ENCODE measurements at regions not wholly inside any gene's neighbourhood (a gene's known extent, or its start where the extent isn't known, plus 50 kb on each side); places are given as distances from the start of the nearest gene placed in this dataset.

DNA sequence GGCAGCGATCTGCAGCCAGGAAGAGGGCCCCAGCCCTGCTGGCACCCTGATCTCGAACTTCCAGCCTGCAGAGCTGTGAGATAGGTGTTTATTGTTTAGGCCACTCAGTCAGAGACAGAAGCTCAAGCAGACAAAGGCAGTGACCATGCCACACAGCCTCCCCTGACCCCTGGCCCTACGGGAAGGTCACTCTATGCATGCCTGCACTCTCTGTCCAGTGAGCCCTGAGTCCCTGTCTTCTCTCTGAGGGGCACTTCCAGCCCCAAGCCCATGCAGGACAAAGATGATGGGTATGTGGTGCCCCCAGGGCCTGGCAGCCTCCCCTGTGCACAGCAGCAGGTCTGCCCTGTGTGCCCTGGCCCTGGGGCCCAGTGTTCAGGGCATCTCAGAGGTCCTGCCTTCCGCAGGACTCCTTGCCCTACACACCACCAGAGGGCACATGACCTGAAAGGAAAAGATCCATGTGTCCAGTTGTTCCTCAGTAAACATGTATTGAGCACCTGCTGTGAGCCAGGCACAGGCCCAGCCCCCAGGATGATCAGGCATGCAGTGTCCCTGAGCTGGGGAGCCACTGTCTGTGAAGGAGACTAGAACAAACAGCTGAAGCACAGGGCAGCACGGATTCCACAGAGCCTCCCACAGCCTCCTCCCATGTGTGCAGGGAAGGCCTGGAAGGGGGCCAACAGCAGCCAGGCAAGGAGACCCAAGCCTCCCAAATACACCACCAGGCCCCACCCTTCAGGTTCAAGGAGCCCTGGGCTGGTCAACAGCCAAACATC, 109.3 kb downstream of the ATPSCKMT start:
- Histone ChIP-seq H3K4me1 (ENCODE audit: control insufficient read depth in 1 of 2, insufficient read depth in 2 of 2, low read length in 2 of 2) (no peaks in the 10 kb centered on the region), H3K9me3 (replicated peaks in 1 of 2; ENCODE audit: control insufficient read depth in 1 of 2, insufficient read depth in 1 of 2, low read length in 2 of 2) (no peaks in the 10 kb centered on the region), H3K4me2 (replicated peaks; ENCODE audit: extremely low read depth, low read length, poor library complexity, severe bottlenecking) (no peak overlapping the region), H3K27me3 (ENCODE audit: control insufficient read depth in 2 of 2, insufficient read depth in 2 of 2, low read length in 2 of 2) (no peaks in the 10 kb centered on the region), H2AFZ (ENCODE audit: insufficient read depth, low read depth, low read length, poor library complexity, severe bottlenecking) (no peak overlapping the region), H3K27ac (ENCODE audit: low read depth in 1 of 2, low read length in 2 of 2) (no peak overlapping the region), H3K9ac (ENCODE audit: insufficient read depth, low read length, poor library complexity, severe bottlenecking) (no peak overlapping the region), H3K36me3 (replicated peaks in 1 of 2; ENCODE audit: control insufficient read depth in 1 of 2, insufficient read depth in 2 of 2, low read length in 2 of 2) (no peaks in the 10 kb centered on the region), H4K20me1 (ENCODE audit: insufficient read depth, low read length) (no peaks in the 10 kb centered on the region), H3K79me2 (ENCODE audit: insufficient read depth, low read length) (no peaks in the 10 kb centered on the region), H3K4me3 (replicated peaks in 1 of 3; ENCODE audit: low read depth in 2 of 3, low read length in 3 of 3) (no peak overlapping the region)
- H3K4me3 Mint-ChIP-seq, result no peak overlapping the region
- intact Hi-C loops (cut with micrococcal nuclease), result no loop called here
- TF ChIP-seq CTCF (IDR thresholded peaks at IDR 0.05), result peak; percentile 13
- H3K27ac Mint-ChIP-seq, result no peak overlapping the region
- WGBS (ENCODE audit: insufficient coverage), result 75% methylated on average over 3 of the region's 5 CpGs
- no peaks in the 10 kb centered on the region for H3K36me3 Mint-ChIP-seq
- H3K4me1 Mint-ChIP-seq, result no peaks in the 10 kb centered on the region
- H3K27me3 Mint-ChIP-seq (ENCODE audit: low read depth in 3 of 3), result peaks cover 1 to 6% (median 5%) of the 10 kb centered on the region in 3 donors
- no peak for DNase-seq
- H3K9me3 Mint-ChIP-seq, result peaks cover 0 to 6% (median 2%) of the 10 kb centered on the region in 7 donors

GRCh38 chr5:10138395-10139057, 111.2 kb downstream of the ATPSCKMT start:
- Histone ChIP-seq H2AFZ (ENCODE audit: insufficient read depth, low read depth, low read length, poor library complexity, severe bottlenecking) (no peak overlapping the region), H4K20me1 (ENCODE audit: insufficient read depth, low read length) (no peaks in the 10 kb centered on the region), H3K36me3 (replicated peaks in 1 of 2; ENCODE audit: control insufficient read depth in 1 of 2, insufficient read depth in 2 of 2, low read length in 2 of 2) (no peaks in the 10 kb centered on the region), H3K27ac (ENCODE audit: low read depth in 1 of 2, low read length in 2 of 2) (no peak overlapping the region), H3K9ac (ENCODE audit: insufficient read depth, low read length, poor library complexity, severe bottlenecking) (no peak overlapping the region), H3K4me2 (replicated peaks; ENCODE audit: extremely low read depth, low read length, poor library complexity, severe bottlenecking) (no peak overlapping the region), H3K9me3 (replicated peaks in 1 of 2; ENCODE audit: control insufficient read depth in 1 of 2, insufficient read depth in 1 of 2, low read length in 2 of 2) (no peaks in the 10 kb centered on the region), H3K27me3 (ENCODE audit: control insufficient read depth in 2 of 2, insufficient read depth in 2 of 2, low read length in 2 of 2) (no peaks in the 10 kb centered on the region), H3K4me1 (ENCODE audit: control insufficient read depth in 1 of 2, insufficient read depth in 2 of 2, low read length in 2 of 2) (no peaks in the 10 kb centered on the region), H3K79me2 (ENCODE audit: insufficient read depth, low read length) (no peaks in the 10 kb centered on the region), H3K4me3 (replicated peaks in 1 of 3; ENCODE audit: low read depth in 2 of 3, low read length in 3 of 3) (no peak overlapping the region)
- WGBS (ENCODE audit: insufficient coverage), result 92% methylated on average over 18 of the region's 18 CpGs
- DNase-seq, result no peak
- intact Hi-C loops (cut with micrococcal nuclease), result no loop called here
- peaks cover 0 to 6% (median 2%) of the 10 kb centered on the region in 7 donors for H3K9me3 Mint-ChIP-seq
- no peaks in the 10 kb centered on the region for H3K36me3 Mint-ChIP-seq
- H3K27ac Mint-ChIP-seq, result no peak overlapping the region
- no peak for TF ChIP-seq CTCF (IDR thresholded peaks at IDR 0.05)
- peaks cover 0 to 5% (median 5%) of the 10 kb centered on the region in 3 donors for H3K27me3 Mint-ChIP-seq (ENCODE audit: low read depth in 3 of 3)
- no peaks in the 10 kb centered on the region for H3K4me1 Mint-ChIP-seq
- no peak overlapping the region for H3K4me3 Mint-ChIP-seq
